ENCODE measurements at regions not wholly inside any gene's neighbourhood (a gene's known extent, or its start where the extent isn't known, plus 50 kb on each side); places are given as distances from the start of the nearest gene placed in this dataset.

- Mint-ChIP-seq H3K27ac (ENCODE audit: unreplicated experiment) (no peak overlapping the region), H3K9me3 (ENCODE audit: unreplicated experiment) (no peaks in the 10 kb centered on the region), H3K36me3 (ENCODE audit: insufficient read depth, unreplicated experiment) (no peaks in the 10 kb centered on the region), H3K4me1 (ENCODE audit: low read depth, unreplicated experiment) (no peaks in the 10 kb centered on the region), H3K27me3 (ENCODE audit: insufficient read depth, unreplicated experiment) (peaks cover 5% of the 10 kb centered on the region), H3K4me3 (ENCODE audit: unreplicated experiment) (no peak overlapping the region)
- intact Hi-C loops (cut with micrococcal nuclease; ENCODE audit: unreplicated experiment), result no loop called here
- POLR2A ChIA-PET, result no interaction called here
- Histone ChIP-seq H3K4me3 (ENCODE audit: low read depth, low read length) (no peak overlapping the region), H3K36me3 (ENCODE audit: control insufficient read depth, insufficient read depth, low read length) (no peaks in the 10 kb centered on the region), H3K27me3 (replicated peaks; ENCODE audit: control insufficient read depth, insufficient read depth, low read length) (no peaks in the 10 kb centered on the region), H3K9me3 (no peaks in the 10 kb centered on the region), H3K4me1 (no peaks in the 10 kb centered on the region)
- DNase-seq, result no peak
- no TSS peak for BruUV-seq (replicated peaks)
- CTCF ChIA-PET, result no interaction called here
- no peak for TF ChIP-seq CTCF (IDR thresholded peaks at IDR 0.05; ENCODE audit: insufficient read depth in 1 of 2, low read depth in 1 of 2, low read length in 1 of 2, severe bottlenecking in 1 of 2, unreplicated experiment in 1 of 2)
Measured at GRCh38 chr1:84740050-84740714, 49.9 kb upstream of the SSX2IP start.

Measured in Caco-2 (cell line).